H9 (cell line): ENCODE measurements at regions not wholly inside any gene's neighbourhood (a gene's known extent, or its start where the extent isn't known, plus 50 kb on each side); places are given as distances from the start of the nearest gene placed in this dataset.

Experiments
- DNase-seq: peaks from one replicate; pipeline ENCODE4 v3.0.0-alpha.2; 2017
- H2AFZ ChIP-seq: one replicate; pipeline ENCODE4 v1.6.1; 2013; ENCODE audit warnings: mild to moderate bottlenecking, low read length, control low read depth, moderate library complexity
- H2AK5ac ChIP-seq: 2 replicates; pipeline ENCODE4 v1.6.1; 2013; ENCODE audit warnings: low read length, control low read depth, mixed read lengths; ENCODE audit not compliant: insufficient read length
- H2BK120ac ChIP-seq: one replicate; pipeline ENCODE4 v1.6.1; 2013; ENCODE audit warnings: low read depth, mild to moderate bottlenecking, low read length, control low read depth, inconsistent platforms; ENCODE audit not compliant: poor library complexity, severe bottlenecking
- H2BK12ac ChIP-seq: 2 replicates; pipeline ENCODE4 v1.6.1; 2013; ENCODE audit warnings: low read length, control low read depth, mixed read lengths, low read depth; ENCODE audit not compliant: insufficient read length
- H2BK15ac ChIP-seq: 2 replicates; pipeline ENCODE4 v1.6.1; 2013; ENCODE audit warnings: low read depth, low read length, control low read depth
- H2BK20ac ChIP-seq: one replicate; pipeline ENCODE4 v1.6.1; 2013; ENCODE audit warnings: low read depth, mild to moderate bottlenecking, low read length, control low read depth, inconsistent platforms; ENCODE audit not compliant: poor library complexity, severe bottlenecking
- H2BK5ac ChIP-seq: 2 replicates; pipeline ENCODE4 v1.6.1; 2013; ENCODE audit warnings: low read length, control low read depth, mixed read lengths; ENCODE audit not compliant: insufficient read length
- H3K14ac ChIP-seq: 2 replicates; pipeline ENCODE4 v1.6.1; 2013; ENCODE audit warnings: low read length, control low read depth; ENCODE audit not compliant: insufficient read depth
- H3K18ac ChIP-seq: 2 replicates; pipeline ENCODE4 v1.6.1; 2013; ENCODE audit warnings: low read depth, mild to moderate bottlenecking, mixed read lengths, low read length, control low read depth; ENCODE audit not compliant: insufficient read length
- H3K23ac ChIP-seq: 2 replicates; pipeline ENCODE4 v1.6.1; 2013; ENCODE audit warnings: low read length, control low read depth, mixed read lengths, low read depth; ENCODE audit not compliant: insufficient read length
- H3K23me2 ChIP-seq: 2 replicates; pipeline ENCODE4 v1.6.1; 2013; ENCODE audit warnings: low read depth, mild to moderate bottlenecking, mixed read lengths, low read length, control low read depth; ENCODE audit not compliant: insufficient read length, poor library complexity, severe bottlenecking
- H3K27ac ChIP-seq: 2 replicates; pipeline ENCODE4 v1.5.1; 2013; ENCODE audit warnings: low read length, control low read depth, mixed read lengths, low read depth; ENCODE audit not compliant: insufficient read length
- H3K27me3 ChIP-seq: 2 replicates; pipeline ENCODE4 v1.6.1; 2013; ENCODE audit warnings: low read length, control low read depth, inconsistent platforms; ENCODE audit not compliant: insufficient read depth
- H3K4ac ChIP-seq: 2 replicates; pipeline ENCODE4 v1.6.1; 2013; ENCODE audit warnings: low read depth, mild to moderate bottlenecking, control low read depth, inconsistent platforms, low read length, moderate library complexity
- H3K4me1 ChIP-seq: 2 replicates; pipeline ENCODE4 v1.6.1; 2013; ENCODE audit warnings: low read length, control low read depth, inconsistent platforms; ENCODE audit not compliant: insufficient read depth
- H3K4me2 ChIP-seq: 2 replicates; pipeline ENCODE4 v1.6.1; 2013; ENCODE audit warnings: low read length, control low read depth, mixed read lengths; ENCODE audit not compliant: insufficient read length, insufficient read depth
- H3K56ac ChIP-seq: 2 replicates; pipeline ENCODE4 v1.6.1; 2013; ENCODE audit warnings: low read depth, mild to moderate bottlenecking, mixed read lengths, low read length, control low read depth; ENCODE audit not compliant: insufficient read length
- H3K79me1 ChIP-seq: 2 replicates; pipeline ENCODE4 v1.6.1; 2013; ENCODE audit warnings: low read depth, mild to moderate bottlenecking, moderate library complexity, low read length, control low read depth, inconsistent platforms; ENCODE audit not compliant: insufficient read depth, poor library complexity, severe bottlenecking
- H3K79me2 ChIP-seq: 2 replicates; pipeline ENCODE4 v1.6.1; 2013; ENCODE audit warnings: low read length, control low read depth, inconsistent platforms; ENCODE audit not compliant: insufficient read depth
- H3K9ac ChIP-seq: 2 replicates; pipeline ENCODE4 v1.6.1; 2013; ENCODE audit warnings: low read length, control low read depth, mixed read lengths; ENCODE audit not compliant: insufficient read length; ENCODE audit errors: extremely low read depth
- H3K9me3 ChIP-seq: one replicate; pipeline ENCODE4 v1.6.1; 2013; ENCODE audit warnings: low read depth, low read length, inconsistent platforms; ENCODE audit not compliant: control insufficient read depth
- H3T11ph ChIP-seq: one replicate; pipeline ENCODE4 v1.6.1; 2013; ENCODE audit warnings: mild to moderate bottlenecking, low read length, control low read depth, inconsistent platforms
- H4K20me1 ChIP-seq: one replicate; pipeline ENCODE4 v1.6.1; 2013; ENCODE audit not compliant: control insufficient read depth, insufficient read length, insufficient read depth
- H4K5ac ChIP-seq: 2 replicates; pipeline ENCODE4 v1.6.1; 2013; ENCODE audit warnings: low read depth, mild to moderate bottlenecking, mixed read lengths, low read length, control low read depth; ENCODE audit not compliant: insufficient read length
- H4K8ac ChIP-seq: replicated peaks from 2 replicates; pipeline ENCODE4 v1.6.1; 2013; ENCODE audit warnings: low read length, control low read depth, mixed read lengths, low read depth; ENCODE audit not compliant: insufficient read length
- H4K91ac ChIP-seq: 2 replicates; pipeline ENCODE4 v1.6.1; 2013; ENCODE audit warnings: low read depth, mild to moderate bottlenecking, moderate library complexity, mixed read lengths, low read length, control low read depth; ENCODE audit not compliant: insufficient read length
- H3K27ac Mint-ChIP-seq, 3 experiments: 2 replicates in 2 of 3; 3 replicates in 1 of 3; pipeline ENCODE4 v1.8.0; 2020 to 2021; ENCODE audit warnings: mixed read lengths in 3 of 3, mild to moderate bottlenecking in 1 of 3, moderate library complexity in 1 of 3
- H3K27me3 Mint-ChIP-seq: 2 replicates; pipeline ENCODE4 v1.8.0; 2021; ENCODE audit warnings: low read depth, mild to moderate bottlenecking, moderate library complexity, mixed read lengths
- H3K36me3 Mint-ChIP-seq, 3 experiments: 2 replicates in 2 of 3; 3 replicates in 1 of 3; pipeline ENCODE4 v1.8.0; 2020 to 2021; ENCODE audit warnings: low read depth in 3 of 3, mixed read lengths in 3 of 3; ENCODE audit not compliant: insufficient read depth in 1 of 3
- H3K4me1 Mint-ChIP-seq, 2 experiments: 2 replicates each; pipeline ENCODE4 v1.8.0; 2020; ENCODE audit warnings: mixed read lengths in 2 of 2
- H3K4me3 Mint-ChIP-seq, 2 experiments: 2 replicates in 1 of 2; 3 replicates in 1 of 2; pipeline ENCODE4 v1.8.0; 2020 to 2021; ENCODE audit warnings: mild to moderate bottlenecking in 2 of 2, mixed read lengths in 2 of 2, moderate library complexity in 1 of 2
- H3K9me3 Mint-ChIP-seq, 2 experiments: 2 replicates in 1 of 2; 3 replicates in 1 of 2; pipeline ENCODE4 v1.8.0; 2020; ENCODE audit warnings: mild to moderate bottlenecking in 2 of 2, mixed read lengths in 2 of 2, moderate library complexity in 1 of 2
- WGBS: extraction: QIAGEN DNeasy Blood & Tissue Kit; methylation state at CpG from one replicate; pipeline ENCODE4 v1.1.7; 2013; ENCODE audit warnings: missing lambda C conversion rate, low lambda C conversion rate, mixed read lengths; ENCODE audit not compliant: insufficient read length; ENCODE audit errors: extremely low coverage; 5-methylcytosine and 5-hydroxymethylcytosine counted together
- TF ChIP-seq, protein P1 (sequence below): fragments of 200-600 bp; sonication (generic); conservative IDR thresholded peaks from 3 replicates; pipeline ENCODE4 v1.8.0; 2021; ENCODE audit warnings: antibody characterized with exemption, mild to moderate bottlenecking

DNA sequence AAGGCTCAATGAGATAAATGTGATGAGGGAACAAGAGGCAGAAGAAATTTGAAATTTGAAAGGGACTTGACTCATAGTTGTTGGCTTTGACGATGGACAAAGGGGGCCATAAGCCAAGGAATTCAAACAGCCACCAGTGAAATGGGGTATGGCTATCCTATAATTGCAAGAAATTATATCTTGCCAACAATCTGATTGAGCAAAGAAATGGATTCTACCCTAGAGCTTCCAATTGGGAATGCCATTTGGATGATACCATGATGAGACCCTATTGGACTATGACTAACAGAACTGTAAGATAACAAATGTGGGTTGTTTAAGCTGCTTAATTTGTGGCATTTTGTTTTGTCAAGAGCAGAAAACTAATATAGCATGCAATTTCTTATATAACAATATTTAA lies 270.1 kb upstream of the ARSJ start:
- H3T11ph ChIP-seq, result no peak overlapping the region
- H3K4me1 ChIP-seq, result no peaks in the 10 kb centered on the region
- no peak for DNase-seq
- TF ChIP-seq, protein P1, sequence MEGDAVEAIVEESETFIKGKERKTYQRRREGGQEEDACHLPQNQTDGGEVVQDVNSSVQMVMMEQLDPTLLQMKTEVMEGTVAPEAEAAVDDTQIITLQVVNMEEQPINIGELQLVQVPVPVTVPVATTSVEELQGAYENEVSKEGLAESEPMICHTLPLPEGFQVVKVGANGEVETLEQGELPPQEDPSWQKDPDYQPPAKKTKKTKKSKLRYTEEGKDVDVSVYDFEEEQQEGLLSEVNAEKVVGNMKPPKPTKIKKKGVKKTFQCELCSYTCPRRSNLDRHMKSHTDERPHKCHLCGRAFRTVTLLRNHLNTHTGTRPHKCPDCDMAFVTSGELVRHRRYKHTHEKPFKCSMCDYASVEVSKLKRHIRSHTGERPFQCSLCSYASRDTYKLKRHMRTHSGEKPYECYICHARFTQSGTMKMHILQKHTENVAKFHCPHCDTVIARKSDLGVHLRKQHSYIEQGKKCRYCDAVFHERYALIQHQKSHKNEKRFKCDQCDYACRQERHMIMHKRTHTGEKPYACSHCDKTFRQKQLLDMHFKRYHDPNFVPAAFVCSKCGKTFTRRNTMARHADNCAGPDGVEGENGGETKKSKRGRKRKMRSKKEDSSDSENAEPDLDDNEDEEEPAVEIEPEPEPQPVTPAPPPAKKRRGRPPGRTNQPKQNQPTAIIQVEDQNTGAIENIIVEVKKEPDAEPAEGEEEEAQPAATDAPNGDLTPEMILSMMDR, result no peak
- no peaks in the 10 kb centered on the region for H4K20me1 ChIP-seq
- H2BK5ac ChIP-seq, result no peak overlapping the region
- H3K79me2 ChIP-seq, result no peaks in the 10 kb centered on the region
- H2BK12ac ChIP-seq, result no peak overlapping the region
- H2BK15ac ChIP-seq, result no peak overlapping the region
- no peak overlapping the region for H2BK20ac ChIP-seq
- H3K27ac Mint-ChIP-seq, result no peak overlapping the region
- no peaks in the 10 kb centered on the region for H3K27me3 ChIP-seq
- no peak overlapping the region for H4K91ac ChIP-seq
- H3K14ac ChIP-seq, result no peak overlapping the region
- no peak overlapping the region for H3K9ac ChIP-seq
- H3K27me3 Mint-ChIP-seq, result no peaks in the 10 kb centered on the region
- H4K5ac ChIP-seq, result no peak overlapping the region
- no peak overlapping the region for H2AK5ac ChIP-seq
- no peak overlapping the region for H3K18ac ChIP-seq
- no peak overlapping the region for H3K4ac ChIP-seq
- no peak overlapping the region for H3K56ac ChIP-seq
- H3K4me2 ChIP-seq, result no peak overlapping the region
- peaks cover 0 to 3% of the 10 kb centered on the region in 2 experiments; a peak in 2 of 5 replicates for H3K9me3 Mint-ChIP-seq
- H3K23ac ChIP-seq, result no peak overlapping the region
- H3K23me2 ChIP-seq, result no peaks in the 10 kb centered on the region
- H3K9me3 ChIP-seq, result no peaks in the 10 kb centered on the region
- no CpG with 5 or more reads among the region's 1 CpG for WGBS
- no peak overlapping the region for H2AFZ ChIP-seq
- H2BK120ac ChIP-seq, result no peak overlapping the region
- H4K8ac ChIP-seq, result no peak overlapping the region
- no peaks in the 10 kb centered on the region for H3K79me1 ChIP-seq
- H3K27ac ChIP-seq, result no peak overlapping the region
- H3K4me3 Mint-ChIP-seq, result no peak overlapping the region
- H3K36me3 Mint-ChIP-seq, result no peaks in the 10 kb centered on the region; a peak in 1 of 7 replicates
- H3K4me1 Mint-ChIP-seq, result no peaks in the 10 kb centered on the region
